ENCODE measurements at regions not wholly inside any gene's neighbourhood (a gene's known extent, or its start where the extent isn't known, plus 50 kb on each side); places are given as distances from the start of the nearest gene placed in this dataset.

- ChIA-PET POLR2A (no interaction called here), CTCF (no interaction called here)
- H3K4me3 ChIP-seq (ENCODE audit: low read depth, low read length) = no peak overlapping the region
- no peaks in the 10 kb centered on the region for H3K27me3 ChIP-seq (ENCODE audit: control insufficient read depth, insufficient read depth, low read length)
- TF ChIP-seq, protein P1, sequence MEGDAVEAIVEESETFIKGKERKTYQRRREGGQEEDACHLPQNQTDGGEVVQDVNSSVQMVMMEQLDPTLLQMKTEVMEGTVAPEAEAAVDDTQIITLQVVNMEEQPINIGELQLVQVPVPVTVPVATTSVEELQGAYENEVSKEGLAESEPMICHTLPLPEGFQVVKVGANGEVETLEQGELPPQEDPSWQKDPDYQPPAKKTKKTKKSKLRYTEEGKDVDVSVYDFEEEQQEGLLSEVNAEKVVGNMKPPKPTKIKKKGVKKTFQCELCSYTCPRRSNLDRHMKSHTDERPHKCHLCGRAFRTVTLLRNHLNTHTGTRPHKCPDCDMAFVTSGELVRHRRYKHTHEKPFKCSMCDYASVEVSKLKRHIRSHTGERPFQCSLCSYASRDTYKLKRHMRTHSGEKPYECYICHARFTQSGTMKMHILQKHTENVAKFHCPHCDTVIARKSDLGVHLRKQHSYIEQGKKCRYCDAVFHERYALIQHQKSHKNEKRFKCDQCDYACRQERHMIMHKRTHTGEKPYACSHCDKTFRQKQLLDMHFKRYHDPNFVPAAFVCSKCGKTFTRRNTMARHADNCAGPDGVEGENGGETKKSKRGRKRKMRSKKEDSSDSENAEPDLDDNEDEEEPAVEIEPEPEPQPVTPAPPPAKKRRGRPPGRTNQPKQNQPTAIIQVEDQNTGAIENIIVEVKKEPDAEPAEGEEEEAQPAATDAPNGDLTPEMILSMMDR (IDR thresholded peaks at IDR 0.05; ENCODE audit: insufficient read depth, low read depth, low read length) = no peak
- H3K36me3 ChIP-seq (ENCODE audit: control insufficient read depth, insufficient read depth, low read length) = no peaks in the 10 kb centered on the region
- DNase-seq (ENCODE audit: low read depth) = no peak
Observed at GRCh38 chr6:74646461-74646860, 559.4 kb downstream of the COL12A1 start.

DNA sequence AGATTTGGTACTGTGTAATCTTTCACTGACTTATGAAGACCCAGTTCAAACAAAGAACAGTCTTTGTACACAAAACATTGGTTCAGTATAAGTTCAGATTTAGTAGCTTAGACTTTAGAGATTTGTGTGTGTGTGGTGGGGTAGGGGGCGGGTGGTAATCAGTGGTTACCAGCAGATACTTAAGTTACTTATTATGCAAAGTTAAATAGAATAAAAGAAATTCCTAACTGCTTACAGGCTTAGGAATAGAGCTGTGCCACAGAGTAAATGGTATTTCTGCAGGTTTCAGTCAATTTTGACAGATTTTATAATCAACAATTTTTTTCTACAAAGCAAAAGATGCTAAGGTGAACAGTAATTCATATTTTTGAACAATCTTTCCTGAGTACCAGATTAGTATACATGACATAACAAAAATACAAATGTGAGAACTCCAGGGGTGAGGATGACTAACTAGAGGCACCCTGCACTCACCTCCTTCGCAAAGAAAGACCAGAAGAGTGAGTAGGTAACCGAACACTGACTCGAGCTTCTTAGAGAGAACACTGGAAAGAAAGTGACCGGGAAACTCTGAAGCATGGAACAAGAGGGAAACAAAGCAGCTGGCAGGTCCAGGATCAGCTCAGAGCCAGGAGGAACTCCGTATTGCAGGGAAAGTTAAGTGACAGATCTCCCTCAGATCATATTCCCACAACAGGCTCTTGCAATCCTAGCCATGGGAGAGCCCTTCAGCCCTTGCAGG is 560.6 kb downstream of the COL12A1 start:
- no peaks in the 10 kb centered on the region for H3K27me3 ChIP-seq (ENCODE audit: control insufficient read depth, insufficient read depth, low read length)
- TF ChIP-seq, protein P1 (IDR thresholded peaks at IDR 0.05; ENCODE audit: insufficient read depth, low read depth, low read length) = no peak
- H3K36me3 ChIP-seq (ENCODE audit: control insufficient read depth, insufficient read depth, low read length) = no peaks in the 10 kb centered on the region
- ChIA-PET CTCF (interaction anchor here (0.9 to 1.6 kb wide), 5 partner anchors 12 to 559 kb away, joined by 3 read pairs; no protein-coding TSS in a partner anchor), POLR2A (no interaction called here)
- DNase-seq (ENCODE audit: low read depth) = no peak
- no peak overlapping the region for H3K4me3 ChIP-seq (ENCODE audit: low read depth, low read length)

DNA sequence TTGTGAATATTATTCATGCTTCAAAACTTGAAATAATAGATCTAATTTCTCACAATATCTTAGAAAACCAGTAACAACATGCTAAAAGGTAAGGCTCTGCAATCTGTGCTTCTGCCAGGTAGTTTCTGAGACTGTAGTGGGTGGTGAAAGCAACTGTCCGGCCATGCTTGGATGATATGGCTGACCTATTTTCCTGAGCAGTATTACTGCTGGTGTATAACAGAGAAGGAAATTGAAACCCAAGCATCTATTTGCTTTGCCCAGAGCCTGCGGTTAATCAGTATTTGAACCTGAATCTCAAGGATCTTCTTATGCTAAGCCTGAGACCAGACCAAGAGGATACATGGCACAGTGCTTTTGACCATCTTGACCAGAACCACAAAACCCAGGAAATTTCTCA is 563.8 kb downstream of the COL12A1 start:
- POLR2A ChIA-PET = interaction anchor here (0.7 kb wide), 1 partner anchor 24 kb away, joined by 5 read pairs; no protein-coding TSS in a partner anchor
- TF ChIP-seq, protein P1 (IDR thresholded peaks at IDR 0.05; ENCODE audit: insufficient read depth, low read depth, low read length) = no peak
- no peak for DNase-seq (ENCODE audit: low read depth)
- H3K27me3 ChIP-seq (ENCODE audit: control insufficient read depth, insufficient read depth, low read length) = no peaks in the 10 kb centered on the region
- H3K4me3 ChIP-seq (ENCODE audit: low read depth, low read length) = no peak overlapping the region
- CTCF ChIA-PET = interaction anchor here (1.5 kb wide), 1 partner anchor 567 kb away, joined by 6 read pairs; no protein-coding TSS in a partner anchor
- H3K36me3 ChIP-seq (ENCODE audit: control insufficient read depth, insufficient read depth, low read length) = no peaks in the 10 kb centered on the region

DNA sequence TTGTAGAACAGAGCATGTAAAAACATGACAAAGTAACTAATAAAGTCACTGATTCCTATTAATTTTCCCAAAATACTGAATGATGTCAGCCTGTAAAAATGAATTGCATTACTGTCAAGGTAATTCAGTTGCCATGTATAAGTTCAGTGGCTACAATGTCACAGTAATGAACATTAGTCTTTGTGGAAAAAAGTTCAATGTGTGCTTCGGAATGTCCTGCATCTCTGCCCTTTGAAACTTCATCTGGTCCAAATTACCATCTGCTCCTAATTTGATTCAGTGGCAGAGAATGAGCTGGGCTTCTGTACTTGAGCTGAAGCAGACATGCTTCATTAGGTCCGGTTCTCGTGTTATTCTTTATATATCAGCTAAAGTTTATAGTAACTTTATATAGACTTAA is 567.4 kb downstream of the COL12A1 start:
- CTCF ChIA-PET = no interaction called here
- DNase-seq (ENCODE audit: low read depth) = no peak

GRCh38 chr6:74632196-74632875 is 573.5 kb downstream of the COL12A1 start:
- ChIA-PET POLR2A (no interaction called here), CTCF (interaction anchor here (0.9 to 1.0 kb wide), 2 partner anchors 13 to 14 kb away, joined by 3 read pairs; no protein-coding TSS in a partner anchor)
- Histone ChIP-seq H3K27me3 (ENCODE audit: control insufficient read depth, insufficient read depth, low read length) (no peaks in the 10 kb centered on the region), H3K4me3 (ENCODE audit: low read depth, low read length) (no peak overlapping the region), H3K36me3 (ENCODE audit: control insufficient read depth, insufficient read depth, low read length) (no peaks in the 10 kb centered on the region)
- TF ChIP-seq, protein P1 (IDR thresholded peaks at IDR 0.05; ENCODE audit: insufficient read depth, low read depth, low read length) = no peak
- DNase-seq (ENCODE audit: low read depth) = no peak

More for the DNA sequence above, 567.4 kb downstream of the COL12A1 start:
- POLR2A ChIA-PET = no interaction called here
- no peak overlapping the region for H3K4me3 ChIP-seq (ENCODE audit: low read depth, low read length)
- H3K36me3 ChIP-seq (ENCODE audit: control insufficient read depth, insufficient read depth, low read length) = no peaks in the 10 kb centered on the region
- H3K27me3 ChIP-seq (ENCODE audit: control insufficient read depth, insufficient read depth, low read length) = no peaks in the 10 kb centered on the region
- TF ChIP-seq, protein P1 (IDR thresholded peaks at IDR 0.05; ENCODE audit: insufficient read depth, low read depth, low read length) = no peak

Data from BJ (cell line).